CD4-positive, alpha-beta T cell treated with Interferon alpha-2 for 1 hour (primary cell): ENCODE measurements at regions not wholly inside any gene's neighbourhood (a gene's known extent, or its start where the extent isn't known, plus 50 kb on each side); places are given as distances from the start of the nearest gene placed in this dataset.
A peak's percentile ranks its signal among the peaks of the same experiment; 100 is the strongest.

Experiments
- DNase-seq, 2 donors: peaks; one replicate each; pipeline ENCODE4 v3.0.0-alpha.2; 2020 to 2022

DNA sequence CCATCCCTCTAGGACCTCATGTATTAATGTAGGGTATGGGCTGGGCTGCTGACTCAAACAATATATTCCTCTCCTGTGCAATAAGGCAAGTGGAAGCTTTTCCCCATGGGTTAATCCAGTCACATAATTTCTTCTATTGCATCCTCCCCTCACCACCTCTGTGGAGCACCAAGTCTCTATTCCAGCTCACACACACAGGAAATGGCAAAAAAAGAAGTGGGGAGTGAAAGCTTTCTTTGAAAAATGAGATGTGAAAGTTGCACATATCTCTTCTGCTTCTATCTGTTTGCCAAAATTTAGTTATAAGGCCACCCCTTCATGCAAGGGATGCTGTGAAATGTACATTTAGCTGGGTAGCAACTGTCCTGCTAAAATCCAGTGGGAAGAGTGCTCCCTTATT, 121.3 kb downstream of the CDC42EP3 start:
- DNase-seq: no peak

DNA sequence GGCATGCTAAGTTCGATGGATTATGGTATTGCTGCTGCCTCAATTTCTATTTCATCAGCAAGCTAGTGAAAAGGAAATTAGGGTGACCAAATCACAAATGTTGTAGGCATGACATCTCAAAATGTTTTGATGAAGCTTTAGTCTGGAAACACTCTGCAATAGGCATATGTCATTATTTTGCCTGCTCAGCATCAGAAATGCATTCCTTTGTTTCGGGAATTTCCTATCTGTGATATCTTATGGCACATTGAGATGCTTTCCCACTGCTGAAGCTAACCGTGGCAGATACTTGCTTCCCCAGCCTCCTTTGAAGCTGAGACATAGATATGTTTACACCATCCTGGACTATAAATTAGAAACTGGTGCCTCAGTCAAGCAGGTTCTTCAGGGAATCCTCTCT, 119.7 kb downstream of the CDC42EP3 start:
- no peak for DNase-seq

DNA sequence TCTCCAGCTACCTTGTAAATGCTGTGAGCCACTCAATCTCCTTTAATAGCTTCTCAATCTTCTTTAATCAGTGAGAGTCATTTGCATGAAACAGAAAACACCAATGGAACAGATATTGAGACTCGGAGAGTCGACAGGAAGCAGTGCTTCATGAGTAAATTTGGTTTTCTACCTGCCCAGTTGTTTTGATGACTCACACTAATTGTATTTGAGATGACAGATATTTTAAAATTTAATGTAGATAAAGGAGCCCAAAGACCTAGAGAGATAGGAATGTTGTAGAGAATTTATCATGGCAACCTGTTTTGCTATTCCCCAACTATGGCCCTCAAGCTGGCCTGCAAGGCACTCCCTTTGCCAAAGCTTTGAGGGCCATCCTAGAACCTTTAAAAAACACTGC, 119.1 kb downstream of the CDC42EP3 start:
- no peak for DNase-seq

DNA sequence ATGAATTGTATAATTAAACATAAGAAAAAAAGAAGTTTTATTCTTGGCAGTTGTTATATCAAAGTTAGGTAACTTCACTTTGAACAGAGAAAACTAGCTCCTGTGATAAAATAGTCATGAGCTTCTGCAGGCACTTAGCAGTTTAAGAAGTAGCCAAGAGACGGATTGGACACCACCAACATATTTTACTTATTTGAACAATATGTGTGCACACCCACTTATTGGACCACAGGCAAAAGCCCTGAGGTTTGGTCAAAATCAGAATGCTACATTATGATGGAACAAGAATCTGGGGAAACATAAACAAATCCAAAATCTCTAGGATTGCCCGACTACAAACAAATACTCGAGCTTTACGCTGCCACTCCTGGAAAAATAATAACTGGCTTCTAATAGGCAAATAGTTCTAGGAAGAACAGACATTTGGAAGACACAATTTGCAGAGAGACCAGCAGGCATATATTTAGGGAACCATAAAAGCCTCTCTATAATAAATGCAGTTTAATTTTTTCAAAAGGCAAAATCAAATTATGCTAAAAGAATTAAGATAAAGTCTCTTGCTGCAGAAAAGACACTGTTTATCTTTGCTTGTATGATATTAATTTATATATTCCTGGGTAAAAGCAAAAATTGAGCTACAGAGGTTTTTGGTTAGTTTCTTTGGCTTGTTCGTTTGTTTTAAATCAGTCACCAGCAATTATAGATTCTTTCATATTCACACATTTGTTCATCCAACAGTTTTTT, 117.9 kb downstream of the CDC42EP3 start:
- DNase-seq: no peak

GRCh38 chr2:37554155-37554510, 117.3 kb downstream of the CDC42EP3 start:
- no peak for DNase-seq

- no peak for DNase-seq
Measured at GRCh38 chr2:37554687-37555086, 116.8 kb downstream of the CDC42EP3 start.

GRCh38 chr2:37555457-37555856, 116.0 kb downstream of the CDC42EP3 start:
- peak; percentile 26 to 43 for DNase-seq

- no peak for DNase-seq
Measured at GRCh38 chr2:37556256-37556655, 115.2 kb downstream of the CDC42EP3 start.

DNA sequence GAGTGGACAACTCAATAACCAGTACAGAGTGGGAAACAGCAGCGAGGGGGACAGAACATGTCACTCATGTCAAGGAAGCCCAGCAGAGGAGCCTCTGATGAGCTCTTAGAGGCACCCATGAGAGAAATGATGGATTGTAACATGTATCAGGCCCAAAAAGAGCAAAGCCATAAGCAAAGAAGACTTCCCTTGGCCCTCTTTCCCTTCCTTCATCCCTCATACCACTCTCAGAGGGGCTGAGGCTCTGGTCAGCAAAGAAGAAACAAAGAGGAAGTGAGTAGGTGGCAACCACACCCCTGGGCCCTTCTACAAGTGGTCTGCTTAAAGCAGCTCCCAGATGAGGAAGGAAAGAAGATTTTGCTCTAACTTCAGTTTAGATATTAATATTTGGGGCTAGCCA, 112.8 kb downstream of the CDC42EP3 start:
- DNase-seq: peak in 1 of 2 donors; percentile 36

GRCh38 chr2:37560241-37560848, 111.1 kb downstream of the CDC42EP3 start:
- no peak for DNase-seq

DNA sequence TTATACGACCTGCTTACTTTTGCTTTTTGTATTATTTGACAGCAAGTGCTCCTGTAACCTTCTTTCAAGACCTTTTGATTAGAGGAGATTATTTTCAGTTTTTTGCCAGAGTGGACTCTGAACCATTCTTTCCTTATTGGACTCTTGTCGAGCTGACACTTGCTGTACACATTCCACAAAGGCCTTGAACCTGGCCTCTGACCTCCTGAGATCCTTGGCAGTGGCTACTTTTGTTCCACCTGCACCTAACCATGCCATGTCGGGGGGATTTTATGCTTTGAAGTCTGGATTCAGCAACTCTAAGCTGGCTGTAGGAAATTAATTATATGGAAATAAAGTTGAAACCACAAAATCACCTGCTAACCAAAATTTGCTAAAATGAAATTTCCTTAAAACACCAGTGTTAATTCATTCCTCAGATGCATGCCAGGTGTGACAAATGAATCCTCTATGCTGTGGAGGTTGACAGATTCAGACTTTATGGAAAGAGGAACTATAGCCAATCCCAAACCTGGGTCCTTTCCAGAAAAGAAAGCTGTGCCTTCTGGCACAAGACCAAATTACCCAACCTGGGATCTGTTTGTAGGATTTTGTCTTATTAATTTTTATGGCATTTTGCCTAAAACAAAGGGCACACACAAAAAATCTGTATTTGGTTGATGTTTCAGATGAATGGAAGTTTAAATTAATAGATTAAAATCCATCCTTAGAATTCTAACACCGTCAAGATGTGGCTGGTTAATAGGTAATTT, 110.4 kb downstream of the CDC42EP3 start:
- DNase-seq: no peak

DNA sequence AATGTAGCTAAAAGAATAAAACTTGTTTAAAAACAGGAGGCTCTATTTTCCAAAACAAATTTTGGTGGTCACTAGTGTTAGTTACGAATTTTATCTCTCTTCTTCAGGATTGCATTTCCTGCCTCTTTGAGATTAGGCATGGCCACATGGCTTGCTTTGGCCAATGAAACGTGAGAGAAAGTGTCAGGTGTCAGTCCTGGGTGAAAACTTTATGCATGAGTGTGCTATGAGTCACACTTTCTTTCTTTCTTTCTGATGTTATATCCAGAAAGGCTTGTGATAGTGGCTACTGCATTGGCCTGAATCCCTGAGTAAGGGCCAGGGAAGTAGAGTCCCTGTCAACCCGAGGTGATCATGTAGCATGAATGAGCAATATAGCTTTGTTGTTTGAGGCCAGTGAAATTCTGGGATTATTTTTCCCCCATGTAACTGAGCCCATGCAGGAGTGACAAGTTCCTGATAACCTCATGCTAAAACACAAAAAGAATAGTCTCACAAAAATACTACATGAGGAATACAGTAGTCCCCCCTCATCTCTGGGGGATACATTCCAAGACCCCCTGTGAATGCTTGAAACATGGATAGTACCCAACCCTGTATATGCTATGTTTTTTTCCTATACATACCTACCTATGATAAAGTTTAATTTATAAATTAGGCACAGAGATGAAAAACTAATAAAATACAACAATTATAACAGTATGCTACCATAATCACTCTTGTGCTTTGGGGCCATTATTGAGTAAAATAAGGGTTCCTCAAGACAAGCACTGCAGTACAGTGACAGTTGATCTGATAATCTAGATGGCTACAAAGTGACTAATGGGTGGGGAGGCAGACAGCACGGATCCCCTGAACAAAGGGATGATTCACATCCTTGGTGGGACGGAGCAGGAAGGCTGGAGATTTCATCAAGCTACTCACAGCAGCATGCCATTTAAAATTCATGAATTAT, 109.5 kb downstream of the CDC42EP3 start:
- no peak for DNase-seq

DNA sequence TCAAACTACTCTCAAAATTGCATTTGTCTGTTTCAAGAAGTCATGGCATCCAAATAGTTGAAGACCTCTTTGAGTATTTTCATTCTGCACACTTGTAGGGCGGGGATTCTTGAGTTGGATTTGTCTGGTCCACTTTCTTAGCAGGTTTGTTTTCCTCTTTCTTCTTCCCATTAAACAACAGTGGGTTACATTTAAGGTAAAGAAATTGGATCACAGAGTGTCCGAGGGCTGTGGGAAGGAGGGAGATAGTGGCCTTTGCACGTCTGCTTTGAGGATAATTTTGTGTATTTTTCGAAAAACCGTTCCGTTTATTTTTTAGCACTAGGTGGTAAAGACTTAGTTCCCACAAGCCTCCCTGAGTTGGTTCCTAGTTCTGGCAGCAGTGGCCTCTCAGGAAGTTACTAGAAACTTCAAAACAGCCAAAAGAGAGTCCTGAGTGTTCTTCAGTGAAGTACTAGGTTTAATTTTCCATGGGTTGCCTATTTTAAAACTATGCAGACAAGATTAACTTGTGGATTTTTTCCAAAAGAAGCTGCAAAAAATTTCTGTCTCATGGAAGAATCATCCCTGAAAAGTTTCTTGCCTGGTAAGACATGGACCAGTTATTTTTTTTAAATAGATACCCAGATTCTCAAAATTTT, 107.9 kb downstream of the CDC42EP3 start:
- DNase-seq: no peak

DNA sequence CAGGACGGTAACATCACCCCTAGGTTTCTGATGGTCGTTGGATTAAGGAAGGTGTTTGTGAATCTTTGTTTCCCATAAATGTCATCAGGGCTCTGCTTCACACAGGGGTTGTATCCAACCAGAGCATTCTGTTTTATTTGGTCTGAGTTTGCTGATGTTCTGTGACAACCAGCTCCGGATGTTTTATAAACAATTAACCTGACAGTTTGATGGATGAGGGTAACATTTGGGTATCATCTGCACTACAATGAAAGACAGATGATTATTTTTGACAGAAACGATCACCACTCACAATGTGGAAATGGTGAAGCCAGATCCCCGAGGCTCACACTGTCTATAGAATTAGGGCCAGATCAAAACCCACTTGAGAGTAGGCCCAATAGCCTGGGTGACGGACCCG, 107.1 kb downstream of the CDC42EP3 start:
- no peak for DNase-seq

- no peak for DNase-seq
Measured at GRCh38 chr2:37566517-37566981, 104.9 kb downstream of the CDC42EP3 start.

DNA sequence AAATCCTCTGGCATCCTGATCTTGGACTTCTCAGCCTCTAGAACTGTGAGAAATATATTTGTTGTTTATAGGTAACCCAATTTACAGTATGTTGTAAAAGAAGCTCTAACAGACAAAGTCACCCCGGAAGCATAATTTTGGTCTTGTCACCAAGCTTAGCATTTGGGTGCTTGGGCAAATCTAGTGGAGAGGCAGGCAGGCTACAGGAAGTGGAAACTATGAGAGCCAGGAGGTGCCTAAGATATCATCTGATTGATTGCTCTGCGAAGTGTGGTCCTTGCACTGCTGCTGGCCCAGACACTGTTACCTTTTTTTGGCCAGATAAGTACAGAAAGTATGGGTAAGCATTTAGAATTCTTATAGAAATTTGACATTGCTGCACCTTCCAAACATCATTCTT, 102.9 kb downstream of the CDC42EP3 start:
- peak in 1 of 2 donors; percentile 28 for DNase-seq

DNA sequence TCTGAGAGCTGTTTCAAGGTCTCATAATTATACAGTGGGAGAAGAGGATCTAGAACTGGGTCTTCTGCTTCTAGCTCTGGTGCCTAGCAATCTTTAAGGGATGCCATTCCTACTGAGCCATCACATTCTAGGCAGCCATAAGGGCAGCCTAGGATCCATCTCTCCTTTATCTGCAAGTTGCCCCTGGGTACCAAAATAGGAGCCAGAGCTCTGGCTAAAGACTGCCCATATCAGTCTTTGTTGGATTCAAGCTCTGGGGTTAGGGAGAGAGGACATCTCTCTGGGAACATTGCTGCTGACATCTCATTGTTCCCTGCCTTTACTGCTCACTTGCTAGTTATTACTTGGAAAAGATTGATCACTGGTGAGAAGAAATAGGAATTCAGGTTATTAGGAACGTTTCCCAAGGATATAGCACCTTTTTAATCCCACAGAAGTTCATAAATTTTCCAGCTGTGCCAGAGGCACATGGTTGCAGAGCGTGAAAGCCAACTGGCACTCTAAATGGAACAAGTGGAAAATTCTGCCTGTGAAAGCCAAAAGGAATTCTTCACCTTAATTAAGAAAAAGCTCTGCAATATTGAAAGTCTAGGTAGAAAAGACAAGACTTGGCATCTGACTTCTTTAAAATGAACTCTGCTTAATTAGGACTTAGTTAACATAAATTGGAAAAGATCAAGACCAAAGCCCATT, 102.2 kb downstream of the CDC42EP3 start:
- no peak for DNase-seq

DNA sequence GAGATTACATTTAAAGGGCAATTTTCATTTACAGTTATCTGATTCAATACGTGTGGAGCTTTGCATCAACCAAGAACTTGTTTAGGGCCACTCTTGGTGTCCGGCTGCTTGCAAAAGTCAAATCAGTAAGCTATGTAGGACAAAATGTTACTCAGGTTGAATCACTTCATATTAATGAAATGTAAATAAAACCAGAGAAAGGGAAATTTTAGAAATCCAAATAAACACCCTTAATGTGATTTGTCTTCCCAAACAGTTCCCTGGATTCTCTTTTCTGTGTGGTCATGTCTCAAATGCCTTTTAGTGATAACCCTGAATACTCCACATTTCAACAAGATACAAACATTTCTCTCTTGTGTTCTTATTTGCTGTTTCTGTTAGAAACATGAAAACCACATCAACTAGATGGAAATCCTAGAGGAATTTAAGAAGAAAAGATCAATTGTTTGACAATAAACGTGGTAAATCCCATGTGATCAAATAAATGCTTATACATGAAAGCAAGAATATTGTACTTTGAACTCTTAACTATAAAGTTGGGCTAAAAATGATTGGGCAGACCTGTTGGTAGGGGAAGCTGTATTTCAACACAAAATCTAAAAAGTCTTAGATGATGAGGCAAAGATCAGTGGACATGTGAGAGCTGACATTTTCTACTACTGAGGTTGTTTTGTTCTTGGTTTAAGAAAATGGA, 101.3 kb downstream of the CDC42EP3 start:
- DNase-seq: no peak

DNA sequence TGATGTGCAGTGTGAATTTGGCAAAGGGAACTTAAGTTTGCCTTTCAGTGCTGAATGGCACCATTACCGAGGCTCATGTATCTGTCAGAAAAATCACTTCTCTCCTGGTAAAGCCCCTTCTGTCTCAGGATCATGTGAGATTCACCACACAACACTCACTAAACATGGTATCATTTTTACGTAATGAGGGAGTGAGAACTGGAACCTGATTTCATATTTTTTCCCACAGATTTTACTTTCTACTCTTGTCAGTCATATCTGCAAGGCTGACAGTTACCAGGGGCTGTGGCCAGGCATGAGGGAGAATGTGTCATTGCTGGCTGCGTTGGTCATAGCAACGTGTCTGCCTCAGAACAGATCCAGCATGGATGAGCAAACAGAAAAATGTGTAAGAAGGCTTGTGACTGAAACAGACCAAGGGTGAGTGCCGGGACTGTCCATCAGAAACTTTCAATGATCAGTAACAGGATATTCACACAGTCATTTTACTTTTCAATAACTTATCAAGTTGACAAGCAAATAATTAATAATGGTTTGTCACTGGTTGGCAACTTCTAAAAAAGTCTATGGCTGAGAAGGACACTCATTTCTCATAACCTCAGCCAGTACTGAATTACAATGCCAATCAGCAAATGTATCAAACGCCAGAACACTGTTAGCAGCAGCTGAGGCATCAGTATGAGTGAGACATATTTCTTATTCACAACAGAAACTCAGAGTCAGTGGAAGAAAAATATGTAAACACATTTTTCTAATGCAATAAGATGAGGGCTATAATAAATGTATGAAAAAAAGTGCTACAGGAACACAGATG, 100.5 kb downstream of the CDC42EP3 start:
- no peak for DNase-seq

DNA sequence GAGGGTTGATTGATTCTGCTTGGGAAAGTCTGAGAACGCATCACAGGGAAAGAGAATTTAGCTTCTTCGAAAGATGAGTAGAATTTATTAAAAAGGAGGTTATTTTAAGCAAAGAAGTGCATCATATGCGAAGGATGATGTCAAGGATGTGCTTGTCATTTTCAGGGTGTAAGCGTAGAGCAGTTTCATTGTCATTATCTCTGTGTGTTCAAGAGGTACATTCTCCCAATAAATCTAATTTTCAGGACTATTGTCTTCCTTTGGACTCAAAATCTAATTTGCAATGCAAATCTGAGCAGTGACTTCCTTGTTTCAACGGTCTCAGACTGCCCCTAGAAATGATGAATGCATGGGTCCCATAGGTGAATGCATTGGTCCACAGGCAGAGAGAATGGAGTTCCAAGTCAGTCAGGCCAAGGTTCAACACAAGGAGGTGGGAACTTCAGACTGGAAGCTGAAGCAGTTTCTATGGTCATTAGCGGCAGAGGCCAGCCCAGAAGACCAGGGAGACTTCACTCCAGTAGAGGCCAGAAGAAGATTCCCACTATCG, 99.8 kb downstream of the CDC42EP3 start:
- DNase-seq: no peak
